GM12892 (cell line): ENCODE measurements at regions not wholly inside any gene's neighbourhood (a gene's known extent, or its start where the extent isn't known, plus 50 kb on each side); places are given as distances from the start of the nearest gene placed in this dataset.

ENCODE experiments used
- POLR2A ChIP-seq: IDR thresholded peaks from 2 replicates; pipeline ENCODE4 v1.6.1; 2011; ENCODE audit warnings: low read depth, low read length, control low read depth
- TAF1 ChIP-seq: IDR thresholded peaks from 2 replicates; pipeline ENCODE4 v1.6.1; 2011; ENCODE audit warnings: low read depth, mild to moderate bottlenecking, control low read depth, low read length, borderline replicate concordance

DNA sequence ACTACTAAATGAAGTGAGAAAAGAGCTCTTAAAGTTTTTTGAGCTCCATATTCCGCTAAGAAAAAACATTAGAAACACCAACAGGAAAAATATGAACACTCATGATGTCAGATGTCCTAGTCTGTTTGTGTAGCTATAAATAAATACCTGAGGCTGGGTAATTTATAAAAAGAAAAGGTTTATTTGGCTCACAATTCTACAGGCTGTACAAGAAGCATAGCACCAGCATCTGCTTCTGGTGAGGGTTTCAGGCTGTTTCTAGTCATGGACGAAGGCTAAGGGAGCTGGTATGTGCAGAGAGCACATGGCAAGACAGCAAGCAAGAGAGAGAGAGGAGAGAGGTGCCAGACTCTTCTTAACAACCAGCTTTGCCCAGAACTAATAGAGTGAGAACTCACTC lies 186.2 kb downstream of the PLK2 start:
- TF ChIP-seq POLR2A (no peak), TAF1 (no peak)
